ENCODE measurements at regions not wholly inside any gene's neighbourhood (a gene's known extent, or its start where the extent isn't known, plus 50 kb on each side); places are given as distances from the start of the nearest gene placed in this dataset.

- Histone ChIP-seq H3K4me3 (no peak overlapping the region), H3K27ac (no peak overlapping the region), H3K36me3 (ENCODE audit: insufficient read depth, low read length) (no peaks in the 10 kb centered on the region), H3K9me3 (ENCODE audit: low read depth, low read length) (no peaks in the 10 kb centered on the region), H3K9ac (ENCODE audit: insufficient read length) (no peak overlapping the region)
- TF ChIP-seq POLR2AphosphoS5 (IDR thresholded peaks at IDR 0.05; ENCODE audit: borderline replicate concordance, low read depth, low read length) = no peak
- TF ChIP-seq FOXP2 (optimal IDR thresholded peaks at IDR 0.05; ENCODE audit: control extremely low read depth, extremely low read length, insufficient read depth) = no peak
- no peak for TF ChIP-seq EZH2 (IDR thresholded peaks at IDR 0.05)
- DNase-seq (ENCODE audit: low read depth, low spot score) = no peak
Observed at GRCh38 chr7:46806856-46807255, 775.1 kb downstream of the TNS3 start.

- TF ChIP-seq FOXP2 (optimal IDR thresholded peaks at IDR 0.05; ENCODE audit: control extremely low read depth, extremely low read length, insufficient read depth) (no peak), POLR2AphosphoS5 (IDR thresholded peaks at IDR 0.05; ENCODE audit: borderline replicate concordance, low read depth, low read length) (no peak), EZH2 (IDR thresholded peaks at IDR 0.05) (no peak)
- H3K36me3 ChIP-seq (ENCODE audit: insufficient read depth, low read length) = no peaks in the 10 kb centered on the region
- no peak overlapping the region for H3K27ac ChIP-seq
- no peaks in the 10 kb centered on the region for H3K9me3 ChIP-seq (ENCODE audit: low read depth, low read length)
- H3K4me3 ChIP-seq = no peak overlapping the region
- no peak overlapping the region for H3K9ac ChIP-seq (ENCODE audit: insufficient read length)
- DNase-seq (ENCODE audit: low read depth, low spot score) = no peak
Observed at GRCh38 chr7:46802479-46802878, 779.4 kb downstream of the TNS3 start.

GRCh38 chr7:46791188-46791587 lies 790.7 kb downstream of the TNS3 start:
- H3K9ac ChIP-seq (ENCODE audit: insufficient read length) = no peak overlapping the region
- no peak overlapping the region for H3K4me3 ChIP-seq
- no peak for DNase-seq (ENCODE audit: low read depth, low spot score)
- TF ChIP-seq POLR2AphosphoS5 (IDR thresholded peaks at IDR 0.05; ENCODE audit: borderline replicate concordance, low read depth, low read length) (no peak), FOXP2 (optimal IDR thresholded peaks at IDR 0.05; ENCODE audit: control extremely low read depth, extremely low read length, insufficient read depth) (no peak), EZH2 (IDR thresholded peaks at IDR 0.05) (no peak)
- no peaks in the 10 kb centered on the region for H3K36me3 ChIP-seq (ENCODE audit: insufficient read depth, low read length)
- no peak overlapping the region for H3K27ac ChIP-seq
- H3K9me3 ChIP-seq (ENCODE audit: low read depth, low read length) = no peaks in the 10 kb centered on the region

- Histone ChIP-seq H3K9me3 (ENCODE audit: low read depth, low read length) (no peaks in the 10 kb centered on the region), H3K36me3 (ENCODE audit: insufficient read depth, low read length) (no peaks in the 10 kb centered on the region), H3K4me3 (no peak overlapping the region), H3K27ac (no peak overlapping the region), H3K9ac (ENCODE audit: insufficient read length) (no peak overlapping the region)
- no peak for TF ChIP-seq POLR2AphosphoS5 (IDR thresholded peaks at IDR 0.05; ENCODE audit: borderline replicate concordance, low read depth, low read length)
- TF ChIP-seq FOXP2 (optimal IDR thresholded peaks at IDR 0.05; ENCODE audit: control extremely low read depth, extremely low read length, insufficient read depth) = no peak
- TF ChIP-seq EZH2 (IDR thresholded peaks at IDR 0.05) = no peak
- no peak for DNase-seq (ENCODE audit: low read depth, low spot score)
Observed at GRCh38 chr7:46786995-46787394, 794.9 kb downstream of the TNS3 start.

GRCh38 chr7:46786221-46786954 lies 795.5 kb downstream of the TNS3 start:
- peak; percentile 59 for DNase-seq (ENCODE audit: low read depth, low spot score)
- no peak overlapping the region for H3K4me3 ChIP-seq

GRCh38 chr7:46784732-46785131 lies 797.2 kb downstream of the TNS3 start:
- TF ChIP-seq POLR2AphosphoS5 (IDR thresholded peaks at IDR 0.05; ENCODE audit: borderline replicate concordance, low read depth, low read length) (no peak), EZH2 (IDR thresholded peaks at IDR 0.05) (no peak), FOXP2 (optimal IDR thresholded peaks at IDR 0.05; ENCODE audit: control extremely low read depth, extremely low read length, insufficient read depth) (no peak)
- Histone ChIP-seq H3K36me3 (ENCODE audit: insufficient read depth, low read length) (no peaks in the 10 kb centered on the region), H3K9me3 (ENCODE audit: low read depth, low read length) (no peaks in the 10 kb centered on the region), H3K9ac (ENCODE audit: insufficient read length) (no peak overlapping the region), H3K4me3 (no peak overlapping the region), H3K27ac (no peak overlapping the region)
- no peak for DNase-seq (ENCODE audit: low read depth, low spot score)

More at GRCh38 chr7:46786221-46786954, 795.5 kb downstream of the TNS3 start:
- Histone ChIP-seq H3K36me3 (ENCODE audit: insufficient read depth, low read length) (no peaks in the 10 kb centered on the region), H3K9me3 (ENCODE audit: low read depth, low read length) (no peaks in the 10 kb centered on the region), H3K27ac (no peak overlapping the region), H3K9ac (ENCODE audit: insufficient read length) (no peak overlapping the region)
- TF ChIP-seq POLR2AphosphoS5 (IDR thresholded peaks at IDR 0.05; ENCODE audit: borderline replicate concordance, low read depth, low read length) (no peak), EZH2 (IDR thresholded peaks at IDR 0.05) (no peak), FOXP2 (optimal IDR thresholded peaks at IDR 0.05; ENCODE audit: control extremely low read depth, extremely low read length, insufficient read depth) (no peak)

- Histone ChIP-seq H3K9ac (ENCODE audit: insufficient read length) (no peak overlapping the region), H3K36me3 (ENCODE audit: insufficient read depth, low read length) (no peaks in the 10 kb centered on the region), H3K4me3 (no peak overlapping the region), H3K27ac (no peak overlapping the region), H3K9me3 (ENCODE audit: low read depth, low read length) (no peaks in the 10 kb centered on the region)
- no peak for TF ChIP-seq POLR2AphosphoS5 (IDR thresholded peaks at IDR 0.05; ENCODE audit: borderline replicate concordance, low read depth, low read length)
- no peak for TF ChIP-seq FOXP2 (optimal IDR thresholded peaks at IDR 0.05; ENCODE audit: control extremely low read depth, extremely low read length, insufficient read depth)
- TF ChIP-seq EZH2 (IDR thresholded peaks at IDR 0.05) = no peak
- DNase-seq (ENCODE audit: low read depth, low spot score) = no peak
Observed at GRCh38 chr7:46781901-46782439, 799.9 kb downstream of the TNS3 start.

GRCh38 chr7:46776790-46777189 lies 805.1 kb downstream of the TNS3 start:
- no peak overlapping the region for H3K4me3 ChIP-seq
- TF ChIP-seq POLR2AphosphoS5 (IDR thresholded peaks at IDR 0.05; ENCODE audit: borderline replicate concordance, low read depth, low read length) (no peak), FOXP2 (optimal IDR thresholded peaks at IDR 0.05; ENCODE audit: control extremely low read depth, extremely low read length, insufficient read depth) (no peak), EZH2 (IDR thresholded peaks at IDR 0.05) (no peak)
- no peak for DNase-seq (ENCODE audit: low read depth, low spot score)

More at GRCh38 chr7:46776790-46777189, 805.1 kb downstream of the TNS3 start:
- H3K9ac ChIP-seq (ENCODE audit: insufficient read length) = no peak overlapping the region
- no peaks in the 10 kb centered on the region for H3K9me3 ChIP-seq (ENCODE audit: low read depth, low read length)
- H3K27ac ChIP-seq = no peak overlapping the region
- no peaks in the 10 kb centered on the region for H3K36me3 ChIP-seq (ENCODE audit: insufficient read depth, low read length)

All from SK-N-MC (cell line).